ENCODE measurements at regions not wholly inside any gene's neighbourhood (a gene's known extent, or its start where the extent isn't known, plus 50 kb on each side); places are given as distances from the start of the nearest gene placed in this dataset.

DNA sequence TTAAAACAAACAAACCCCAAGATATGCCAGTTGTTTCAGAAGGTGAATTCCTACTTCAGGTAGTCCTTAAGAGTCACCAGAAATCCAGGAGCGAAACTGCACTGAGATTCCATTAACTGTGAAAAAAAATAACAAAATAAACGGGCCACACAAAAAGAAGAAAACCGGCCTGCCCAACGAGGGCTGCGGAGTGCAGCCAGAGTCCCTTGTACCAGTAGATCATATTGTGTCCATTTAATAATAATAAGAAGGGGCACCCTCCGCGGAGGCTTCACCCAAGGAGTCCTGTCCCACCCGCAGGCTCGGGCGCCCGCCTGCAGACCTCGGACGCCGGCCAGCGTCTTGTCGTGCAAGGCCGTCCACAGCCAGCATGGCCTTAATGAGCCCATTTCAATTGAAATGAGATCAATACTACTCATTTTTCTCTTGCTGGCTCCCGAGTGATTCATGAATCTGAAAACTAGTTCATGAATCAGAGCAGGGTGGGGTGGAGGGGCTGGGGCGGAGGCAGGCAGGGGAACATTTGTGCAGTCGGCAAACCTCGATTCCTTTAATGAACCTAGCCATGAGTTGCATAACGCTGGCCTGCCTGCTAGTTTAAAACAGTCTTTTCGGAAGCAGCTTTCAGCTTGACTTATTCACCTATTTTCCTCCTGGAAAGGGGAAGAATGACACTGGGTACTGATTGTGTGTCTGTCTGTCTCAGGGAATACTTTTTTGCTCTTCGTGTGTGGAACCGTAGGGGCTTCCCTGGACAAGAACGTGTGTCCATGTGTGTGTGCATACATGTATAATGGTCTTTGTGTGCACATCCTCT, 113.1 kb upstream of the IRF2BP2 start:
- Histone ChIP-seq H3K27me3 (replicated peaks; ENCODE audit: control insufficient read depth, insufficient read depth, low read length) (no peaks in the 10 kb centered on the region), H3K4me3 (replicated peaks; ENCODE audit: low read depth, low read length) (no peak overlapping the region), H3K36me3 (ENCODE audit: control insufficient read depth, insufficient read depth, low read length) (no peaks in the 10 kb centered on the region)
- DNase-seq (ENCODE audit: extremely low read depth, insufficient read length) = no peak
- TF ChIP-seq, protein P1, sequence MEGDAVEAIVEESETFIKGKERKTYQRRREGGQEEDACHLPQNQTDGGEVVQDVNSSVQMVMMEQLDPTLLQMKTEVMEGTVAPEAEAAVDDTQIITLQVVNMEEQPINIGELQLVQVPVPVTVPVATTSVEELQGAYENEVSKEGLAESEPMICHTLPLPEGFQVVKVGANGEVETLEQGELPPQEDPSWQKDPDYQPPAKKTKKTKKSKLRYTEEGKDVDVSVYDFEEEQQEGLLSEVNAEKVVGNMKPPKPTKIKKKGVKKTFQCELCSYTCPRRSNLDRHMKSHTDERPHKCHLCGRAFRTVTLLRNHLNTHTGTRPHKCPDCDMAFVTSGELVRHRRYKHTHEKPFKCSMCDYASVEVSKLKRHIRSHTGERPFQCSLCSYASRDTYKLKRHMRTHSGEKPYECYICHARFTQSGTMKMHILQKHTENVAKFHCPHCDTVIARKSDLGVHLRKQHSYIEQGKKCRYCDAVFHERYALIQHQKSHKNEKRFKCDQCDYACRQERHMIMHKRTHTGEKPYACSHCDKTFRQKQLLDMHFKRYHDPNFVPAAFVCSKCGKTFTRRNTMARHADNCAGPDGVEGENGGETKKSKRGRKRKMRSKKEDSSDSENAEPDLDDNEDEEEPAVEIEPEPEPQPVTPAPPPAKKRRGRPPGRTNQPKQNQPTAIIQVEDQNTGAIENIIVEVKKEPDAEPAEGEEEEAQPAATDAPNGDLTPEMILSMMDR (IDR thresholded peaks at IDR 0.05; ENCODE audit: insufficient read depth, low read length, poor library complexity, severe bottlenecking) = no peak

DNA sequence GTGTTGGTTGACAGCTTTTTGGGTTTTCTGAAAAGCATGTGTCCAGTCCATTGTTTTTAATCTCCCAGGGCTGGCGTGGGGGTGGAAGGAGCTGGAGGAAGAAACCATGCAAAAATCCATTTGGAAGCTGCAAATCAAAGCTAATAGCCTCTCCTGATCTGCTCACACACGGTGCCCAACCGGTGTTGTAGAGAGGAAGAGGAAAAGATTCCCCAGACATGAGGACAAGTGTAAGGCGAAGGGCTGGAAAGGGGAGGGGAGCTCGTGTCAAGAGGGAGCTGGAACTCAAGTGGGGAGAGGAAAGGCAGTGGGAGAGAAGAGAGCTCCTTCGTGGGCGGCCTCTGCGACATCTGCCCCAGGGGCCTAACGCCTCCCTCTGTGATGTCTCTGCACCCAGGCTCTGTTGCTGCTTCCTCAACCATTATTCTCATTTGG, 112.3 kb upstream of the IRF2BP2 start:
- no peaks in the 10 kb centered on the region for H3K27me3 ChIP-seq (replicated peaks; ENCODE audit: control insufficient read depth, insufficient read depth, low read length)
- H3K4me3 ChIP-seq (replicated peaks; ENCODE audit: low read depth, low read length) = no peak overlapping the region
- no peaks in the 10 kb centered on the region for H3K36me3 ChIP-seq (ENCODE audit: control insufficient read depth, insufficient read depth, low read length)
- no peak for DNase-seq (ENCODE audit: extremely low read depth, insufficient read length)
- TF ChIP-seq, protein P1 (IDR thresholded peaks at IDR 0.05; ENCODE audit: insufficient read depth, low read length, poor library complexity, severe bottlenecking) = no peak

DNA sequence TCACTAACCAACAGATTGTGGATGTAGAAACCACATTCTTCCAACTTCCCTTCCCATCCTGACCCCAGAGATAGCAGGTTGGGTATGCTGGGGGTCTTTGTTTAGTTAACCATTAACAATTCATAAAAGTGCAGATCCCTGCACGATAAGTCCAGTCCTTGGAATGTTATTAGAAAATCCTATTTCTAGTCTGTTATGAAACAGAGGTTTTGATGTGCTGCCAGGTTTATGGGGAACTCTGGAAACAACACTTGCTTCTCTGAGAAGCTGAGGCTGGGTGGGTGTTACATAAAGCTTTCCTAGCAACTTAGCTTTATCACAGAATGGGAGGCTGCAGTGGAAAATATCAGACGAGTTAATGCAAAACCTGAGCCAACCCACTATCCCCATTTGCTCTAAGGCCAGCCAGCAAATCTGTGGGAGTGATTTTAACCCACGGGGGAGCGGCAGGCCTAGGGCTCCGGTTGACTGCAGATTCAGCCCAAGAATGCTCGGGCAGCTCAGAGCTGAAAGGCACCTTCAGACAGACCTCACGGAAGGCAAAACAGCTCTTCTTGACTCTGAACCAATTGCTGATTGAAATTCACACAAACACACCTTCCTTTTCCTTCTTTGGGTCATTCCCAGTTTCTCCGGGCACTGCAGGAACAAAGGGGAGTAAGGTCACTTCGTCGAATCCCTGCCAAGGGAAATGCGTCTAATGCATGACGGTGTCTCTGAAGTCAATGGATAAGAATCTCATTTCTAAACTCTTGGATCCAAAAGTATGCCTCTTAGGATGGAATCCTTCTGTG, 111.7 kb upstream of the IRF2BP2 start:
- DNase-seq (ENCODE audit: extremely low read depth, insufficient read length) = no peak
- no peaks in the 10 kb centered on the region for H3K27me3 ChIP-seq (replicated peaks; ENCODE audit: control insufficient read depth, insufficient read depth, low read length)

DNA sequence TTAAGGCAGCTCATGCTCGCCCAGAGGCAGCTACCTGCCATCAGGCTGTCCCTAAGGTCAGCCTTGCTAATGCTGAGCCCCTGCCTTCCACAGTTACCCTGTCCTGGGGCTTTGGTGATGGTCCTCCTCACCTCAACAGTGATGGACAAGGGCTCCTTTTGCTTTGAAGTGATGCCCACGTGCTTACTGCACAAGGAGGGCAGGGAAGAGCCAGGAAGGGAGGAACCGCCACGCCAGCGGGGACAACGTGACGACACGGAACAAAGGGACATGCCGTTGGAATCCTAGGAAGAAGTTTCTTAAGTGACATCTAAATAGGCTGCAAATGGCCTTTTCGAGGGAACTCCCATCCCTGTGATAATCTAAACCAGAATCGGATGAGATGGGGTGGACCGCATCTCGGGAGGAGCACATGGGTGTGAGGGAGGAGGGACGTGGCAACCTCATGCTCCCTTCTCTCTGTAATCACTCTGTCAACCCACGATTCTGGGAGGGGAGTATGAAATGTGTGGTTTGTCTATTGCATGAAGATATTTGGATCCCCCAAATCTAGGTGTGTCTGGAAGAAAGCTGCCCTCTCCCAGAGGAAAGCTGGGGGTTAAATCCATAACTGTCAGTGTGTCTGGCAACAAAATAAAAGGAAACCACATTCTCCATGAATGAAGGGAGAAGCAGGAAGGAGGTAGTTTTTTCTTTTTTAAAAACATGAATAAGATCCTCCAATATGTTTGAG, 110.9 kb upstream of the IRF2BP2 start:
- no peak for DNase-seq (ENCODE audit: extremely low read depth, insufficient read length)
- no peak overlapping the region for H3K4me3 ChIP-seq (replicated peaks; ENCODE audit: low read depth, low read length)
- TF ChIP-seq, protein P1 (IDR thresholded peaks at IDR 0.05; ENCODE audit: insufficient read depth, low read length, poor library complexity, severe bottlenecking) = no peak
- H3K36me3 ChIP-seq (ENCODE audit: control insufficient read depth, insufficient read depth, low read length) = no peaks in the 10 kb centered on the region
- H3K27me3 ChIP-seq (replicated peaks; ENCODE audit: control insufficient read depth, insufficient read depth, low read length) = no peaks in the 10 kb centered on the region

More for the DNA sequence above, 111.7 kb upstream of the IRF2BP2 start:
- Histone ChIP-seq H3K36me3 (ENCODE audit: control insufficient read depth, insufficient read depth, low read length) (no peaks in the 10 kb centered on the region), H3K4me3 (replicated peaks; ENCODE audit: low read depth, low read length) (no peak overlapping the region)
- TF ChIP-seq, protein P1 (IDR thresholded peaks at IDR 0.05; ENCODE audit: insufficient read depth, low read length, poor library complexity, severe bottlenecking) = no peak

DNA sequence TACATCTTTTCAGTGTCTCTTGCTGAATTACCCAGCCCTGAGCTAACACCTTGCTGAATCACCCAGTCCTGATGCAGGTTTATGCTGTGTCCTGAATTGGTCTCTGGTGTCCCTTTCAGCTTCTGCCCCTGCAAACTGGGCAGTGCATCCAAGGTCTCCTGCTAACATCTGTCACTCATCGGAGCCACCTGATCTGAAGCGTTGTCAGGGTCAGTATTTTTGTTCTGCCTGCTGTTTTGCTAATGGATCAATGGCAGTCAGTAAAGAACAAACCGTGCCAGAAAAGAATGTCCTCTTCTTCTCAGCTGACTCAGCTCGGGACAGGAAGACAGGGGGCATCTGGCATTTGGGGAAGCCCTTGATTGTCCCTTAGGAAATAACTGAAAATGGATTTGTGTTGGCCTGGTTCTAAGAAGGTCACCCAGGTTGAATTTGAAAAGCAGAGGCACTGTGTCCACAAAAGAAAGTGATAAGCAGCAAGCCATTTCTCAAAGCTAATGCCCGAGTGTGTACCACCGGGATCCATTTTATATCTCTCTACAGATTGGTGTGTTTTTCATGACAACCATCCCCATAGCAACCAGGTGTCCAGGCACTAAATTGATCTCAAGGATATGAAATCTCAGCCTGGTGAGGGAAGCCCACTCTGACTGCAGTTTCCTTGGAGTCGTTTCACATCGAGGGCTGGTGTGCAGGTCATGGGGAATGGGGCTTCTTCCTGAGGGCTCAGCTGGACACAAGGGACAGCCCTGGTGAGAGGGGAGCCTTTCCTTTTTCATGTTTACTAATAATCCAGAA, 109.7 kb upstream of the IRF2BP2 start:
- no peak for DNase-seq (ENCODE audit: extremely low read depth, insufficient read length)
- TF ChIP-seq, protein P1 (IDR thresholded peaks at IDR 0.05; ENCODE audit: insufficient read depth, low read length, poor library complexity, severe bottlenecking) = no peak
- Histone ChIP-seq H3K4me3 (replicated peaks; ENCODE audit: low read depth, low read length) (no peak overlapping the region), H3K27me3 (replicated peaks; ENCODE audit: control insufficient read depth, insufficient read depth, low read length) (no peaks in the 10 kb centered on the region), H3K36me3 (ENCODE audit: control insufficient read depth, insufficient read depth, low read length) (no peaks in the 10 kb centered on the region)

Measured in GM06990 (cell line).